Astrocyte of the spinal cord (primary cell): ENCODE measurements at regions not wholly inside any gene's neighbourhood (a gene's known extent, or its start where the extent isn't known, plus 50 kb on each side); places are given as distances from the start of the nearest gene placed in this dataset.
"Not testable (repeated sequence)": the region's sequence is repeated elsewhere in the genome, so short reads cannot be mapped to it uniquely, and the experiment has no call there.

Source experiments
- DNase-seq: peaks from one replicate; pipeline ENCODE4 v3.0.0; 2011; ENCODE audit warnings: low read depth, low spot score
- H3K4me3 ChIP-seq: 2 replicates; pipeline ENCODE4 v1.5.1; 2011; ENCODE audit warnings: low read depth, mild to moderate bottlenecking, low read length, moderate library complexity
- CTCF ChIP-seq: IDR thresholded peaks from 2 replicates; pipeline ENCODE4 v1.5.1; 2012; ENCODE audit warnings: low read depth, mild to moderate bottlenecking, low read length, inconsistent platforms
- in situ Hi-C: cut with HindIII; loops from 2 replicates; pipeline ENCODE4 v1.10.0; 2017; ENCODE audit warnings: low sequenced_read_pairs

- in situ Hi-C loops: no loop called here
- TF ChIP-seq CTCF: no peak
- H3K4me3 ChIP-seq: no peak overlapping the region
- DNase-seq: no peak
Observed at GRCh38 chr14:82655770-82656169, 1122.1 kb upstream of the SEL1L start.

GRCh38 chr14:82657186-82657675 lies 1123.6 kb upstream of the SEL1L start:
- no peak overlapping the region for H3K4me3 ChIP-seq
- no peak for DNase-seq
- in situ Hi-C loops: no loop called here
- no peak for TF ChIP-seq CTCF

- no peak overlapping the region for H3K4me3 ChIP-seq
- in situ Hi-C loops: no loop called here
- TF ChIP-seq CTCF: no peak
- DNase-seq: no peak
Observed at GRCh38 chr14:82661258-82661657, 1127.6 kb upstream of the SEL1L start.

- TF ChIP-seq CTCF: no peak
- DNase-seq: peak; percentile 22
- in situ Hi-C loops: no loop called here
- no peak overlapping the region for H3K4me3 ChIP-seq
Observed at GRCh38 chr14:82667006-82667405, 1133.4 kb upstream of the SEL1L start.

- in situ Hi-C loops: no loop called here
- no peak for TF ChIP-seq CTCF
- DNase-seq: no peak
- no peak overlapping the region for H3K4me3 ChIP-seq
Observed at GRCh38 chr14:82667501-82667900, 1133.8 kb upstream of the SEL1L start.

- in situ Hi-C loops: no loop called here
- no peak overlapping the region for H3K4me3 ChIP-seq
- no peak for TF ChIP-seq CTCF
- no peak for DNase-seq
Observed at GRCh38 chr14:82676403-82676802, 1142.8 kb upstream of the SEL1L start.

GRCh38 chr14:82689948-82690347 lies 1156.3 kb upstream of the SEL1L start:
- in situ Hi-C loops: no loop called here
- DNase-seq: no peak

GRCh38 chr14:82691191-82691590 lies 1157.5 kb upstream of the SEL1L start:
- DNase-seq, in situ Hi-C loops, H3K4me3 ChIP-seq: not testable (repeated sequence)

More at GRCh38 chr14:82689948-82690347, 1156.3 kb upstream of the SEL1L start:
- H3K4me3 ChIP-seq: no peak overlapping the region
- TF ChIP-seq CTCF: no peak
